ENCODE measurements at regions not wholly inside any gene's neighbourhood (a gene's known extent, or its start where the extent isn't known, plus 50 kb on each side); places are given as distances from the start of the nearest gene placed in this dataset.

DNA sequence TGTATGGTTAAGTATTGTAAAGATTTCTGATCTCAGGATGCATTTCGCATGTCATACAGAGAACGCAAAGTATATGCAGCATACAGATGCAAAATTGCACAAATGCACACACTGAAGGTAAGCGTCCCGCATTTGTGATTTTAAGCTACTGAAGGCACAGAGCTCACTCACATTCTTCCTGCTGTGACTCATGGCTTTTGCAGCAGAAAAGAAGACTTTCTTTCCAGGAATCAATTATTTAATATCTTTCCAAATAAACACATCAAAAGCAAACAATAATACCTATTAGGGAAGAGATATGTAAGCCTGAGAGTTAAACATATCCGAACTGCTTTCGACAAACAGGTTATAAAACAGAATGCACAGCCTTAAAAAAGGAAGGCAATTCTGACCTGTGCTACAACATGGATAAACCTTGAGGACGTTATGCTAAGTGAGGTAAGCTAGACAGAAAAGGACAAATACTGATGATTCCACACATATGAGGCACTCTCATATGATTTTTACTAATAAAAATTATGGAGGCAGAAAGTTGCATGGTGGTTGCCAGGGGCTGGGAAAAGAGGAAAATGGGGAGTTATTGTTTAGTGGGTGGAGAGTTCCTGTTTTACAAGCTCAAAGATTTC is 109.0 kb downstream of the TFAP2A start:
- no peak for ATAC-seq
- TF ChIP-seq CBX3 (IDR thresholded peaks at IDR 0.05; ENCODE audit: low read depth) (no peak), POLR2AphosphoS5 (IDR thresholded peaks at IDR 0.05; ENCODE audit: low read depth, low read length) (no peak)
- no peak overlapping the region for H2AFZ ChIP-seq (ENCODE audit: low read depth, low read length, poor library complexity, severe bottlenecking)
- H4K20me1 ChIP-seq (ENCODE audit: insufficient read depth), result no peaks in the 10 kb centered on the region
- no peak overlapping the region for H3K4me2 ChIP-seq (ENCODE audit: low read length)
- no peaks in the 10 kb centered on the region for H3K27me3 ChIP-seq (ENCODE audit: insufficient read depth, low read length)
- ChIA-PET CTCF (no interaction called here), RAD21 (ENCODE audit: low non-redundant PET in 1 of 2, low total read pairs in 2 of 2, uncharacterized antibody in 2 of 2, unreplicated experiment in 2 of 2) (no interaction called here), POLR2A (no interaction called here)
- no peak overlapping the region for H3K9ac ChIP-seq (ENCODE audit: low read length)
- no TSS peak for BruUV-seq (replicated peaks)
- H3K4me1 ChIP-seq (ENCODE audit: control insufficient read depth in 1 of 2, insufficient read depth in 2 of 2, low read length in 2 of 2), result peaks cover 5 to 7% of the 10 kb centered on the region in 2 experiments; a peak in 3 of 4 replicates
- no peaks in the 10 kb centered on the region for H3K79me2 ChIP-seq (ENCODE audit: insufficient read depth, low read length)
- intact Hi-C loops (cut with micrococcal nuclease), result no loop called here
- H3K27ac ChIP-seq (ENCODE audit: low read depth, low read length), result no peak overlapping the region
- H3K36me3 ChIP-seq (ENCODE audit: control insufficient read depth in 1 of 2, insufficient read depth in 2 of 2, low read length in 2 of 2), result no peaks in the 10 kb centered on the region
- no peak overlapping the region for H3K4me3 ChIP-seq (replicated peaks in 1 of 2; ENCODE audit: low read depth in 1 of 2, low read length in 2 of 2)
- no peaks in the 10 kb centered on the region for H3K9me3 ChIP-seq (ENCODE audit: control insufficient read depth in 1 of 2, insufficient read depth in 1 of 2, low read depth in 1 of 2, low read length in 2 of 2)
- no peak for DNase-seq (ENCODE audit: low read depth, low spot score)
- H3K9me2 ChIP-seq (ENCODE audit: insufficient read depth), result no peaks in the 10 kb centered on the region

- intact Hi-C loops (cut with micrococcal nuclease), result no loop called here
- no peak overlapping the region for H3K4me3 ChIP-seq (replicated peaks in 1 of 2; ENCODE audit: low read depth in 1 of 2, low read length in 2 of 2)
- RAD21 ChIA-PET (ENCODE audit: low non-redundant PET in 1 of 2, low total read pairs in 2 of 2, uncharacterized antibody in 2 of 2, unreplicated experiment in 2 of 2), result no interaction called here
- no peak overlapping the region for H3K27ac ChIP-seq (ENCODE audit: low read depth, low read length)
- CTCF ChIA-PET, result interaction anchor here (0.7 kb wide), 1 partner anchor 533 kb away, joined by 3 read pairs; no protein-coding TSS in a partner anchor
- no peaks in the 10 kb centered on the region for H3K9me3 ChIP-seq (ENCODE audit: control insufficient read depth in 1 of 2, insufficient read depth in 1 of 2, low read depth in 1 of 2, low read length in 2 of 2)
- no peak overlapping the region for H3K9ac ChIP-seq (ENCODE audit: low read length)
- no peak overlapping the region for H2AFZ ChIP-seq (ENCODE audit: low read depth, low read length, poor library complexity, severe bottlenecking)
- POLR2A ChIA-PET, result no interaction called here
- H3K4me1 ChIP-seq (ENCODE audit: control insufficient read depth in 1 of 2, insufficient read depth in 2 of 2, low read length in 2 of 2), result peaks cover 3 to 9% of the 10 kb centered on the region in 2 experiments; a peak in 3 of 4 replicates
- no peaks in the 10 kb centered on the region for H4K20me1 ChIP-seq (ENCODE audit: insufficient read depth)
- DNase-seq (ENCODE audit: low read depth, low spot score) (no peak), ATAC-seq (no peak)
- no TSS peak for BruUV-seq (replicated peaks)
- no peaks in the 10 kb centered on the region for H3K36me3 ChIP-seq (ENCODE audit: control insufficient read depth in 1 of 2, insufficient read depth in 2 of 2, low read length in 2 of 2)
- H3K4me2 ChIP-seq (ENCODE audit: low read length), result no peak overlapping the region
- no peaks in the 10 kb centered on the region for H3K9me2 ChIP-seq (ENCODE audit: insufficient read depth)
- H3K27me3 ChIP-seq (ENCODE audit: insufficient read depth, low read length), result no peaks in the 10 kb centered on the region
- no peaks in the 10 kb centered on the region for H3K79me2 ChIP-seq (ENCODE audit: insufficient read depth, low read length)
- TF ChIP-seq SIN3A (IDR thresholded peaks at IDR 0.05; ENCODE audit: low read depth) (no peak), EGR1 (IDR thresholded peaks at IDR 0.05; ENCODE audit: low read depth) (no peak), SP1 (IDR thresholded peaks at IDR 0.05; ENCODE audit: low read depth) (no peak), ELF1 (IDR thresholded peaks at IDR 0.05; ENCODE audit: borderline replicate concordance, low read depth) (no peak), ZBTB33 (IDR thresholded peaks at IDR 0.05; ENCODE audit: extremely low read depth, insufficient replicate concordance, low read length) (no peak), EZH2phosphoT487 (IDR thresholded peaks at IDR 0.05; ENCODE audit: borderline replicate concordance) (no peak), TCF7L2 (IDR thresholded peaks at IDR 0.05; ENCODE audit: borderline replicate concordance, extremely low read depth, insufficient read depth, insufficient read length) (no peak), CBX3 (IDR thresholded peaks at IDR 0.05; ENCODE audit: low read depth) (no peak), POLR2AphosphoS5 (IDR thresholded peaks at IDR 0.05; ENCODE audit: low read depth, low read length) (no peak), FOSL1 (IDR thresholded peaks at IDR 0.05; ENCODE audit: low read depth) (no peak)
- TF ChIP-seq, protein P1, sequence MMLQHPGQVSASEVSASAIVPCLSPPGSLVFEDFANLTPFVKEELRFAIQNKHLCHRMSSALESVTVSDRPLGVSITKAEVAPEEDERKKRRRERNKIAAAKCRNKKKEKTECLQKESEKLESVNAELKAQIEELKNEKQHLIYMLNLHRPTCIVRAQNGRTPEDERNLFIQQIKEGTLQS (IDR thresholded peaks at IDR 0.05), result no peak
- TF ChIP-seq, protein P2, sequence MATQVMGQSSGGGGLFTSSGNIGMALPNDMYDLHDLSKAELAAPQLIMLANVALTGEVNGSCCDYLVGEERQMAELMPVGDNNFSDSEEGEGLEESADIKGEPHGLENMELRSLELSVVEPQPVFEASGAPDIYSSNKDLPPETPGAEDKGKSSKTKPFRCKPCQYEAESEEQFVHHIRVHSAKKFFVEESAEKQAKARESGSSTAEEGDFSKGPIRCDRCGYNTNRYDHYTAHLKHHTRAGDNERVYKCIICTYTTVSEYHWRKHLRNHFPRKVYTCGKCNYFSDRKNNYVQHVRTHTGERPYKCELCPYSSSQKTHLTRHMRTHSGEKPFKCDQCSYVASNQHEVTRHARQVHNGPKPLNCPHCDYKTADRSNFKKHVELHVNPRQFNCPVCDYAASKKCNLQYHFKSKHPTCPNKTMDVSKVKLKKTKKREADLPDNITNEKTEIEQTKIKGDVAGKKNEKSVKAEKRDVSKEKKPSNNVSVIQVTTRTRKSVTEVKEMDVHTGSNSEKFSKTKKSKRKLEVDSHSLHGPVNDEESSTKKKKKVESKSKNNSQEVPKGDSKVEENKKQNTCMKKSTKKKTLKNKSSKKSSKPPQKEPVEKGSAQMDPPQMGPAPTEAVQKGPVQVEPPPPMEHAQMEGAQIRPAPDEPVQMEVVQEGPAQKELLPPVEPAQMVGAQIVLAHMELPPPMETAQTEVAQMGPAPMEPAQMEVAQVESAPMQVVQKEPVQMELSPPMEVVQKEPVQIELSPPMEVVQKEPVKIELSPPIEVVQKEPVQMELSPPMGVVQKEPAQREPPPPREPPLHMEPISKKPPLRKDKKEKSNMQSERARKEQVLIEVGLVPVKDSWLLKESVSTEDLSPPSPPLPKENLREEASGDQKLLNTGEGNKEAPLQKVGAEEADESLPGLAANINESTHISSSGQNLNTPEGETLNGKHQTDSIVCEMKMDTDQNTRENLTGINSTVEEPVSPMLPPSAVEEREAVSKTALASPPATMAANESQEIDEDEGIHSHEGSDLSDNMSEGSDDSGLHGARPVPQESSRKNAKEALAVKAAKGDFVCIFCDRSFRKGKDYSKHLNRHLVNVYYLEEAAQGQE (IDR thresholded peaks at IDR 0.05; ENCODE audit: low read depth), result no peak
These were observed 111.0 kb downstream of the TFAP2A start for GRCh38 chr6:10303608-10304506.
